Liver (tissue), 8 donors: ENCODE measurements at regions not wholly inside any gene's neighbourhood (a gene's known extent, or its start where the extent isn't known, plus 50 kb on each side); places are given as distances from the start of the nearest gene placed in this dataset.
"Not testable (repeated sequence)": the region's sequence is repeated elsewhere in the genome, so short reads cannot be mapped to it uniquely, and the experiment has no call there.

Source experiments
- DNase-seq: peaks from one replicate; pipeline ENCODE4 v3.0.0-alpha.2; 2017; ENCODE audit warnings: low spot score
- H3K27ac ChIP-seq, 2 donors: one replicate each; pipeline ENCODE4 v1.7.0; 2013; ENCODE audit warnings: inconsistent platforms in 2 of 2, low read length in 2 of 2, control low read depth in 1 of 2, low read depth in 1 of 2, mild to moderate bottlenecking in 1 of 2
- H3K27me3 ChIP-seq, 4 donors: one replicate each; pipeline versions ENCODE4 v1.6.1 to v1.7.0; 2013; ENCODE audit warnings: low read length in 3 of 4, inconsistent platforms in 1 of 4, mild to moderate bottlenecking in 1 of 4, moderate library complexity in 1 of 4; ENCODE audit not compliant: control insufficient read depth in 4 of 4, insufficient read depth in 4 of 4
- H3K36me3 ChIP-seq, 4 donors: one replicate each; pipeline versions ENCODE4 v1.6.1 to v1.7.0; 2013; ENCODE audit warnings: low read length in 3 of 4, mild to moderate bottlenecking in 3 of 4, low read depth in 1 of 4, moderate library complexity in 1 of 4; ENCODE audit not compliant: control insufficient read depth in 4 of 4, insufficient read depth in 3 of 4
- H3K4me1 ChIP-seq, 4 donors: one replicate each; pipeline versions ENCODE4 v1.6.1 to v1.7.0; 2013; ENCODE audit warnings: low read length in 3 of 4, mild to moderate bottlenecking in 3 of 4, moderate library complexity in 1 of 4; ENCODE audit not compliant: control insufficient read depth in 4 of 4, insufficient read depth in 4 of 4
- H3K4me3 ChIP-seq, 3 donors: one replicate each; pipeline versions ENCODE4 v1.6.1 to v1.7.0; 2013; ENCODE audit warnings: low read length in 3 of 3, control low read depth in 1 of 3, low read depth in 1 of 3, mild to moderate bottlenecking in 1 of 3
- H3K9ac ChIP-seq, 2 donors: one replicate each; pipeline ENCODE4 v1.7.0; 2013; ENCODE audit warnings: low read length in 2 of 2, mild to moderate bottlenecking in 2 of 2, moderate library complexity in 2 of 2, control low read depth in 1 of 2, low read depth in 1 of 2
- H3K9me3 ChIP-seq, 4 donors: one replicate each; pipeline versions ENCODE4 v1.6.1 to v1.7.0; 2013; ENCODE audit warnings: low read length in 3 of 4; ENCODE audit not compliant: control insufficient read depth in 4 of 4
- ATF3 ChIP-seq: IDR thresholded peaks from 2 replicates; pipeline ENCODE4 v1.6.1; 2016; ENCODE audit warnings: antibody characterized with exemption
- CTCF ChIP-seq: fragments of 150-350 bp; IDR thresholded peaks from 2 replicates; pipeline ENCODE4 v1.5.1; 2017; ENCODE audit warnings: improper control_type of control experiment, low read depth, low read length; ENCODE audit not compliant: missing input control
- EGR1 ChIP-seq, 2 donors: IDR thresholded peaks; 2 replicates each; pipeline ENCODE4 v1.6.1; 2016 to 2018; ENCODE audit warnings: antibody characterized with exemption in 2 of 2, low read depth in 2 of 2
- FOXA2 ChIP-seq: IDR thresholded peaks from 2 replicates; pipeline ENCODE4 v1.6.1; 2016; ENCODE audit warnings: antibody characterized with exemption
- HNF4G ChIP-seq: IDR thresholded peaks from 2 replicates; pipeline ENCODE4 v1.6.1; 2016; ENCODE audit warnings: antibody characterized with exemption
- JUND ChIP-seq, 2 donors: IDR thresholded peaks; 2 replicates each; pipeline ENCODE4 v1.6.1; 2016; ENCODE audit warnings: antibody characterized with exemption in 2 of 2
- MAX ChIP-seq: IDR thresholded peaks from 2 replicates; pipeline ENCODE4 v1.6.1; 2016; ENCODE audit warnings: antibody characterized with exemption
- NR2F2 ChIP-seq: IDR thresholded peaks from 2 replicates; pipeline ENCODE4 v1.6.1; 2016; ENCODE audit warnings: antibody characterized with exemption
- RAD21 ChIP-seq, 2 donors: IDR thresholded peaks; 2 replicates each; pipeline ENCODE4 v1.6.1; 2016; ENCODE audit warnings: antibody characterized with exemption in 2 of 2, mild to moderate bottlenecking in 2 of 2
- REST ChIP-seq: IDR thresholded peaks from 2 replicates; pipeline ENCODE4 v1.6.1; 2016; ENCODE audit warnings: antibody characterized with exemption, mild to moderate bottlenecking
- RXRA ChIP-seq, 2 donors: IDR thresholded peaks; 2 replicates each; pipeline ENCODE4 v1.6.1; 2017 to 2018; ENCODE audit warnings: antibody characterized with exemption in 2 of 2, mild to moderate bottlenecking in 1 of 2
- SP1 ChIP-seq: IDR thresholded peaks from 2 replicates; pipeline ENCODE4 v1.6.1; 2018; ENCODE audit warnings: antibody characterized with exemption, mild to moderate bottlenecking
- TAF1 ChIP-seq: conservative IDR thresholded peaks from 2 replicates; pipeline ENCODE4 v1.6.1; 2016; ENCODE audit warnings: antibody characterized with exemption, mild to moderate bottlenecking
- YY1 ChIP-seq: IDR thresholded peaks from 2 replicates; pipeline ENCODE4 v1.6.1; 2016; ENCODE audit warnings: antibody characterized with exemption, mild to moderate bottlenecking
- ZBTB33 ChIP-seq: IDR thresholded peaks from 2 replicates; pipeline ENCODE4 v1.6.1; 2016; ENCODE audit warnings: antibody characterized with exemption
- WGBS: extraction: QIAGEN DNeasy Blood & Tissue Kit; methylation state at CpG from one replicate; pipeline ENCODE4 v1.1.7; 2013; 5-methylcytosine and 5-hydroxymethylcytosine counted together
- donor health status: healthy.
- donor health status: healthy.
- donor health status: healthy.
- donor health status: healthy.
- donor health status: healthy.

GRCh38 chr4:81781799-81782198 lies 310.1 kb upstream of the RASGEF1B start:
- Histone ChIP-seq H3K27ac (no peak overlapping the region), H3K4me3 (no peak overlapping the region), H3K9ac (no peak overlapping the region), H3K27me3 (no peaks in the 10 kb centered on the region), H3K9me3 (no peaks in the 10 kb centered on the region), H3K4me1 (no peaks in the 10 kb centered on the region), H3K36me3 (no peaks in the 10 kb centered on the region)
- TF ChIP-seq YY1 (no peak), JUND (IDR thresholded peaks at IDR 0.05) (no peak), MAX (no peak), SP1 (no peak), ZBTB33 (no peak), ATF3 (no peak), REST (no peak)
- DNase-seq: no peak
- 75% methylated on average over 2 of the region's 2 CpGs for WGBS

- not testable (repeated sequence) for DNase-seq, H3K27ac ChIP-seq, H3K4me1 ChIP-seq, H3K27me3 ChIP-seq, H3K9me3 ChIP-seq, H3K4me3 ChIP-seq, H3K36me3 ChIP-seq, H3K9ac ChIP-seq
- 83% methylated on average over 3 of the region's 3 CpGs for WGBS
Measured at GRCh38 chr4:81777718-81778117, 306.0 kb upstream of the RASGEF1B start.

- H3K4me3 ChIP-seq: no peak overlapping the region
- H3K36me3 ChIP-seq: no peaks in the 10 kb centered on the region
- no peaks in the 10 kb centered on the region for H3K9me3 ChIP-seq
- H3K9ac ChIP-seq: no peak overlapping the region
- no peak for DNase-seq
- no peaks in the 10 kb centered on the region for H3K4me1 ChIP-seq
- H3K27ac ChIP-seq: no peak overlapping the region
- TF ChIP-seq ZBTB33: no peak
- no peak for TF ChIP-seq RXRA (IDR thresholded peaks at IDR 0.05)
- TF ChIP-seq TAF1: no peak
- TF ChIP-seq FOXA2: no peak
- TF ChIP-seq HNF4G: no peak
- no peak for TF ChIP-seq RAD21 (IDR thresholded peaks at IDR 0.05)
- no peak for TF ChIP-seq REST
- TF ChIP-seq EGR1 (IDR thresholded peaks at IDR 0.05; ENCODE audit: low read depth in 2 of 2): no peak
- TF ChIP-seq NR2F2: no peak
- TF ChIP-seq CTCF: no peak
- no peaks in the 10 kb centered on the region for H3K27me3 ChIP-seq
Measured at GRCh38 chr4:81776794-81777193, 305.1 kb upstream of the RASGEF1B start.
